Type B pancreatic cell (in vitro differentiated cells): ENCODE measurements at regions not wholly inside any gene's neighbourhood (a gene's known extent, or its start where the extent isn't known, plus 50 kb on each side); places are given as distances from the start of the nearest gene placed in this dataset.

Experiments used
- DNase-seq: peaks from one replicate; pipeline ENCODE4 v3.0.0; 2021; ENCODE audit warnings: mixed read lengths; ENCODE audit not compliant: unreplicated experiment; ENCODE audit errors: extremely low spot score
- H3K27ac Mint-ChIP-seq: 2 replicates; pipeline ENCODE4 v1.8.0; 2021; ENCODE audit warnings: mild to moderate bottlenecking, mixed read lengths
- H3K27me3 Mint-ChIP-seq: 2 replicates; pipeline ENCODE4 v1.8.0; 2021; ENCODE audit warnings: mixed read lengths
- H3K36me3 Mint-ChIP-seq: 2 replicates; pipeline ENCODE4 v1.8.0; 2021; ENCODE audit warnings: mixed read lengths
- H3K4me1 Mint-ChIP-seq: one replicate; pipeline ENCODE4 v1.8.0; 2021; ENCODE audit warnings: mixed read lengths; ENCODE audit not compliant: unreplicated experiment
- H3K4me3 Mint-ChIP-seq: 2 replicates; pipeline ENCODE4 v1.8.0; 2021; ENCODE audit warnings: mild to moderate bottlenecking, mixed read lengths
- H3K9me3 Mint-ChIP-seq: 2 replicates; pipeline ENCODE4 v1.8.0; 2021; ENCODE audit warnings: mixed read lengths
- CTCF ChIP-seq: fragments of 200-600 bp; sonication (generic); conservative IDR thresholded peaks from 2 replicates; pipeline ENCODE4 v1.5.0; 2021; ENCODE audit warnings: antibody characterized with exemption, mild to moderate bottlenecking

DNA sequence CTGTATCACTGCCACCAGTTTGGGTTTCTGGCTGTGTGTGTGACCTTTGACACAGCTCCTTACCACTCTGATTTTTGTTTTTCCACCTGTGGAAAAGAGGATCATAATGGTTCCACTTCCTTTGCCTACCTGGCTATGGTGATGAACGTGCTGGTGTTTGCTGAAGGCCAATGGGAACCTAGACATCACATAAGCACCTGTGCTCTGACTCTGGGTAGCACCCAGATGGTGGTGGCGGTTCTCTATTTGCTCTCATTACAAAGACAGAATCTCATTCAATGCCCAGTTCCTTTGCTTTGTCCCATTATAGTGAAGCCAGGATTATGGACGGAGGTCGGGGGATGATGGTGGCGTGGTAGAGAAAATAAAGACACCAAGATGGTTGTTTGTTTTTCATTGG is 121.2 kb upstream of the GATA6 start:
- TF ChIP-seq CTCF, result no peak
- Mint-ChIP-seq H3K4me1 (peaks cover 18% of the 10 kb centered on the region), H3K27ac (no peak overlapping the region), H3K36me3 (no peaks in the 10 kb centered on the region), H3K27me3 (peaks cover 4% of the 10 kb centered on the region), H3K9me3 (no peaks in the 10 kb centered on the region), H3K4me3 (no peak overlapping the region)
- no peak for DNase-seq

- DNase-seq, result no peak
- no peaks in the 10 kb centered on the region for H3K36me3 Mint-ChIP-seq
- no peak overlapping the region for H3K27ac Mint-ChIP-seq
- H3K4me1 Mint-ChIP-seq, result peaks cover 11% of the 10 kb centered on the region
- peaks cover 4% of the 10 kb centered on the region for H3K27me3 Mint-ChIP-seq
- H3K4me3 Mint-ChIP-seq, result no peak overlapping the region
- peaks cover 1% of the 10 kb centered on the region for H3K9me3 Mint-ChIP-seq
- no peak for TF ChIP-seq CTCF
These were observed 120.3 kb upstream of the GATA6 start for GRCh38 chr18:22048932-22049615.

DNA sequence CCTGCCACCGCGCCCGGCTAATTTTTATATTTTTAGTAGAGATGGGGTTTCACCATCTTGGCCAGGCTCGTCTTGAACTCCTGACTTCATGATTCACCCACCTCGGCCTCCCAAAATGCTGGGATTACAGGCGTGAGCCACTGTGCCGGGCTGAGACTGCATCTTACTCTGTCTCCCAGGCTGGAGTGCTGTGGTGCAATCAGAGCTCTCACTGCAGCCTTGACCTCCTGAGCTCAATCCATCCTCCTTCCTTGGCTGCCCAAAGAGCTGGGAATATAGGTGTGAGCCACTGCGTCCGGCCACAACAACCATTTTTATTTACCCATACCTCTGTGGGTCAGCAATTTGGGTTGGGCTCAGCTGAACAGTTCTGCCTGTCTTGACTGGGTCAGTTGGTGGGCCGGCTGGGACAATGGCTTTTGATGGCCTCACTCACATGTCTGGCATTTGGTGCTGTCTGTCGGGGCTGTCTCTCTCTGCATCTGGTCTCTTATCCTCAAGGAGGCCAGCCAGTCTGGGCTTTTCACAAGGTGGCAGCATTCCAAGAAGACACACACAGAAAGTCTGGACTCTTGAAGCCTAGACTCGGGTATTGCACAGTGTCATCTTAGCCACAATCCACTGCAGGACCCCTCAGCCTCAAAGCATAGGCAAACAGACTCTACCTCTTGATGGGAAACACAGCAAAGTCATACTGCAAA is 116.8 kb upstream of the GATA6 start:
- Mint-ChIP-seq H3K36me3 (no peaks in the 10 kb centered on the region), H3K27ac (no peak overlapping the region), H3K27me3 (peaks cover under 1% of the 10 kb centered on the region), H3K4me1 (peaks cover 6% of the 10 kb centered on the region), H3K9me3 (peaks cover 6% of the 10 kb centered on the region), H3K4me3 (no peak overlapping the region)
- TF ChIP-seq CTCF, result no peak
- no peak for DNase-seq

GRCh38 chr18:22055466-22056238 is 113.7 kb upstream of the GATA6 start:
- Mint-ChIP-seq H3K27ac (no peak overlapping the region), H3K4me1 (peaks cover 5% of the 10 kb centered on the region), H3K27me3 (no peaks in the 10 kb centered on the region), H3K4me3 (no peak overlapping the region), H3K36me3 (no peaks in the 10 kb centered on the region), H3K9me3 (peaks cover 6% of the 10 kb centered on the region)
- DNase-seq, result no peak
- no peak for TF ChIP-seq CTCF

GRCh38 chr18:22056950-22057349 is 112.4 kb upstream of the GATA6 start:
- no peak overlapping the region for H3K27ac Mint-ChIP-seq
- no peaks in the 10 kb centered on the region for H3K36me3 Mint-ChIP-seq
- H3K9me3 Mint-ChIP-seq, result peaks cover 6% of the 10 kb centered on the region
- DNase-seq, result no peak
- H3K4me3 Mint-ChIP-seq, result no peak overlapping the region
- no peaks in the 10 kb centered on the region for H3K27me3 Mint-ChIP-seq
- no peak for TF ChIP-seq CTCF
- no peaks in the 10 kb centered on the region for H3K4me1 Mint-ChIP-seq
